ENCODE measurements at regions not wholly inside any gene's neighbourhood (a gene's known extent, or its start where the extent isn't known, plus 50 kb on each side); places are given as distances from the start of the nearest gene placed in this dataset.

DNA sequence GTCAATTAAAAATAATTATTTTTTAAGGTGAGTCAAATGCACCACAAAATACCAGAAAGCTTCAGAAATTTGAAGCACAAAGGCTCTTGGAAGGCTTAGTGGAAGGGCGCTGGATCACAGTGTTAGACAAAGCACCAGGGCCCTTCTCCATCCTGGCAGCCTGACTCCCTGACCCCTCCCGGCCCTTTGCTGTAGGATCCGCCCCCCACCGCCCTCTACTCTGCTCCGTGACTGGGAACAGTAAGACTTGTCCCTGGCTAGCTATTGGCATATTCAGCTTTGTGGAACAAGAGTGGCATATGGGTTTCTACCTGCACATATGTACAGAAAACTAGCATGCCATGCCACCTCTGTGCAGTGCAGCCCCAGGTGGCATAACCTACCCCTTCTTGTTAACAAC is 222.1 kb downstream of the SYK start:
- TF ChIP-seq, protein P1, sequence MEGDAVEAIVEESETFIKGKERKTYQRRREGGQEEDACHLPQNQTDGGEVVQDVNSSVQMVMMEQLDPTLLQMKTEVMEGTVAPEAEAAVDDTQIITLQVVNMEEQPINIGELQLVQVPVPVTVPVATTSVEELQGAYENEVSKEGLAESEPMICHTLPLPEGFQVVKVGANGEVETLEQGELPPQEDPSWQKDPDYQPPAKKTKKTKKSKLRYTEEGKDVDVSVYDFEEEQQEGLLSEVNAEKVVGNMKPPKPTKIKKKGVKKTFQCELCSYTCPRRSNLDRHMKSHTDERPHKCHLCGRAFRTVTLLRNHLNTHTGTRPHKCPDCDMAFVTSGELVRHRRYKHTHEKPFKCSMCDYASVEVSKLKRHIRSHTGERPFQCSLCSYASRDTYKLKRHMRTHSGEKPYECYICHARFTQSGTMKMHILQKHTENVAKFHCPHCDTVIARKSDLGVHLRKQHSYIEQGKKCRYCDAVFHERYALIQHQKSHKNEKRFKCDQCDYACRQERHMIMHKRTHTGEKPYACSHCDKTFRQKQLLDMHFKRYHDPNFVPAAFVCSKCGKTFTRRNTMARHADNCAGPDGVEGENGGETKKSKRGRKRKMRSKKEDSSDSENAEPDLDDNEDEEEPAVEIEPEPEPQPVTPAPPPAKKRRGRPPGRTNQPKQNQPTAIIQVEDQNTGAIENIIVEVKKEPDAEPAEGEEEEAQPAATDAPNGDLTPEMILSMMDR (IDR thresholded peaks at IDR 0.05 in 8 of 11, conservative IDR thresholded peaks at IDR 0.05 in 3 of 11) = no peak
- TF ChIP-seq POLR2AphosphoS5 (IDR thresholded peaks at IDR 0.05) (no peak), POLR2A (IDR thresholded peaks at IDR 0.05) (no peak)
